ENCODE measurements at regions not wholly inside any gene's neighbourhood (a gene's known extent, or its start where the extent isn't known, plus 50 kb on each side); places are given as distances from the start of the nearest gene placed in this dataset.
"Not testable (repeated sequence)": the region's sequence is repeated elsewhere in the genome, so short reads cannot be mapped to it uniquely, and the experiment has no call there.

- ATAC-seq (ENCODE audit: low read depth) = no peak
- H2AFZ ChIP-seq (ENCODE audit: insufficient read depth, low read depth, low read length, poor library complexity, severe bottlenecking) = no peak overlapping the region
- H3K79me2 ChIP-seq (ENCODE audit: control insufficient read depth, insufficient read depth, low read length) = no peaks in the 10 kb centered on the region
- no peak for TF ChIP-seq CTCF (IDR thresholded peaks at IDR 0.05)
- TF ChIP-seq EZH2 (IDR thresholded peaks at IDR 0.05; ENCODE audit: borderline replicate concordance, insufficient read depth, low read depth, low read length, poor library complexity, severe bottlenecking) = no peak
- H4K20me1 ChIP-seq (ENCODE audit: control insufficient read depth, insufficient read depth, low read length, poor library complexity, severe bottlenecking) = no peaks in the 10 kb centered on the region
- no peak overlapping the region for H3K4me3 Mint-ChIP-seq
- CTCF ChIA-PET = interaction anchor here (1.0 kb wide), 1 partner anchor 8 kb away, joined by 3 read pairs; no protein-coding TSS in a partner anchor
- no peaks in the 10 kb centered on the region for H3K4me1 Mint-ChIP-seq
- WGBS (ENCODE audit: insufficient coverage) = 100% methylated on average over 1 of the region's 6 CpGs
- no peaks in the 10 kb centered on the region for H3K27me3 Mint-ChIP-seq
- POLR2A ChIA-PET = no interaction called here
- no peaks in the 10 kb centered on the region for H3K4me1 ChIP-seq (ENCODE audit: control insufficient read depth in 2 of 2, insufficient read depth in 2 of 2, low read length in 2 of 2)
- no peak overlapping the region for H3K4me3 ChIP-seq (ENCODE audit: control extremely low read depth in 1 of 5, extremely low read depth in 1 of 5, insufficient read depth in 1 of 5, low read depth in 2 of 5, low read length in 4 of 5)
- no peak overlapping the region for H3K27ac Mint-ChIP-seq
- intact Hi-C loops (cut with micrococcal nuclease) = no loop called here
- H3K9me3 ChIP-seq (ENCODE audit: control extremely low read depth in 1 of 3, control insufficient read depth in 2 of 3, insufficient read depth in 1 of 3, low read length in 2 of 3) = peaks cover 0 to 11% (median 0%) of the 10 kb centered on the region in 3 donors
- no peak for DNase-seq
- no peaks in the 10 kb centered on the region for H3K9me3 Mint-ChIP-seq (ENCODE audit: insufficient read depth)
- H3K4me2 ChIP-seq (replicated peaks; ENCODE audit: low read depth, low read length, poor library complexity, severe bottlenecking) = no peak overlapping the region
- H3K27ac ChIP-seq (ENCODE audit: low read length in 2 of 2) = no peak overlapping the region
- H3K27me3 ChIP-seq (replicated peaks in 1 of 4; ENCODE audit: control extremely low read depth in 1 of 4, control insufficient read depth in 3 of 4, insufficient read depth in 4 of 4, low read length in 3 of 4) = no peaks in the 10 kb centered on the region
- H3K9ac ChIP-seq (ENCODE audit: low read length) = no peak overlapping the region
- H3K36me3 ChIP-seq (replicated peaks in 1 of 2; ENCODE audit: control extremely low read depth in 1 of 2, control insufficient read depth in 1 of 2, extremely low read depth in 1 of 2, insufficient read depth in 2 of 2, low read length in 1 of 2) = no peaks in the 10 kb centered on the region
Observed at GRCh38 chr4:187692626-187693025, 302.9 kb upstream of the ZFP42 start.

- H3K4me3 Mint-ChIP-seq; DNase-seq; H3K36me3 ChIP-seq (replicated peaks in 1 of 2; ENCODE audit: control extremely low read depth in 1 of 2, control insufficient read depth in 1 of 2, extremely low read depth in 1 of 2, insufficient read depth in 2 of 2, low read length in 1 of 2); H3K4me1 Mint-ChIP-seq; H3K9me3 Mint-ChIP-seq (ENCODE audit: insufficient read depth); H3K27me3 Mint-ChIP-seq; H2AFZ ChIP-seq (ENCODE audit: insufficient read depth, low read depth, low read length, poor library complexity, severe bottlenecking); H3K27me3 ChIP-seq (replicated peaks in 1 of 4; ENCODE audit: control extremely low read depth in 1 of 4, control insufficient read depth in 3 of 4, insufficient read depth in 4 of 4, low read length in 3 of 4); H3K27ac Mint-ChIP-seq; H3K27ac ChIP-seq (ENCODE audit: low read length in 2 of 2); H4K20me1 ChIP-seq (ENCODE audit: control insufficient read depth, insufficient read depth, low read length, poor library complexity, severe bottlenecking); H3K4me2 ChIP-seq (replicated peaks; ENCODE audit: low read depth, low read length, poor library complexity, severe bottlenecking); H3K79me2 ChIP-seq (ENCODE audit: control insufficient read depth, insufficient read depth, low read length); ATAC-seq (ENCODE audit: low read depth); CTCF ChIA-PET; H3K4me1 ChIP-seq (ENCODE audit: control insufficient read depth in 2 of 2, insufficient read depth in 2 of 2, low read length in 2 of 2); POLR2A ChIA-PET; intact Hi-C loops (cut with micrococcal nuclease); H3K9ac ChIP-seq (ENCODE audit: low read length); H3K4me3 ChIP-seq (ENCODE audit: control extremely low read depth in 1 of 5, extremely low read depth in 1 of 5, insufficient read depth in 1 of 5, low read depth in 2 of 5, low read length in 4 of 5): not testable (repeated sequence)
- H3K9me3 ChIP-seq (ENCODE audit: control extremely low read depth in 1 of 3, control insufficient read depth in 2 of 3, insufficient read depth in 1 of 3, low read length in 2 of 3) = peaks cover 0 to 11% (median 0%) of the 10 kb centered on the region in 3 donors
- 64% methylated on average over 1 of the region's 3 CpGs for WGBS (ENCODE audit: insufficient coverage)
Observed at GRCh38 chr4:187695531-187695930, 300.0 kb upstream of the ZFP42 start.

All from B cell (primary cell).